Fibroblast of peridontal ligament (primary cell): ENCODE measurements at regions not wholly inside any gene's neighbourhood (a gene's known extent, or its start where the extent isn't known, plus 50 kb on each side); places are given as distances from the start of the nearest gene placed in this dataset.

Experiments
- DNase-seq: peaks from one replicate; pipeline ENCODE4 v3.0.0-alpha.2; 2010; ENCODE audit errors: extremely low read depth

- DNase-seq, result no peak
Measured at GRCh38 chr5:74258314-74258665, 382.2 kb downstream of the ENC1 start.

DNA sequence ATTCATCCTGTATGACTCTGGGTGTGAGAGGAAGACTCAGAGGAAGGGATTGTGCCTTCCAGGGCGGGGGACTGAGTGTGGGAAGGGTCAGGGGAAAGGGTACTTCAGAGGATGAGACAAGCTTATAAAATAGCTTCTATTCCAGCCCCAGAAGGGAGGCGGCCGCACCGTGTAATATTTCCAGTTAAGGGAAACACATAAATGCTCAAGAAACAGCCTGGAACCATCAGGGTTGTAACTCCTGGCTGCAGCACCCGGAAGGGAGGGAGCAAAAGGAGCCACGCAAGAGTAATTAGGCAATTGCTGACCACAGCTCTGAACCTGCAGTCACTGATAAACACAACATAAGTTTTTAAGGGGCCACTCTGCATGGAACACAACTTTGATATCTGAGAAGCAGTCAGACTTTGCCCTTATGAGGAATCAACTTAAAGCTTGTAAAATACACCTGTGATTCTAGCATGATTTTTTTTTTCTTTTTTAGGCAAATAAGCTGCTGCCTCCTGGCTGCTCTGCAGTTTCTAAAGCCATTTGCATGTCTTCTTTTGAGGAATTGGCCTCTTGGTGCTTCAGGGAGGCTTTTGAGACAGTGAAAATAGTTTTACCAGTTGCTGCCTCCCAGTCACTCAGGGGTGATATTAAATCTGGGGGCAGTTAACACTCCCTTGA, 382.7 kb downstream of the ENC1 start:
- DNase-seq, result peak; percentile 41

DNA sequence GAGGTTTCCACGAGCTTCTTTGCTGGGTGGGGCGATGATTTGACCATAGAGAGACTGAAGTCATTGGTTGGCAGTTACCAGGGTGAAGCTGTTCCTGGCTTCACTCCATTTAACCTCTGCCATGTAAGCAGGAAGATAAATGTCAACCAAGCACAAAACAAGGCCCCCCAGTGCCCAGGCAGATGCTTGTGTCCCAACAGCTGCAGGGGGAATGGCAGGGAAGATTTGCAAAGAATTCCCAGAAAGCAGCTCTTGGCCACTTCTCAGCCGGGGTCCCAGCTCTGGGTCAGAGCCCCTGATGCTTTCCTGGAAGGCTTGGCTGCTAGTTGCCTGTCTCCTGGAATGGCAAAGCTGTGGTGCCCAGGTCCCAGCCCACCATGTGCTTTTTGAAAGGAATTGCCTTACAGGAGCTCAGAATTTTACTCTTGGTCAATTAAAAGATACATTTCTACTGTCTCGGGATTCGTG, 383.4 kb downstream of the ENC1 start:
- no peak for DNase-seq

GRCh38 chr5:74255692-74256392, 384.7 kb downstream of the ENC1 start:
- DNase-seq, result no peak

DNA sequence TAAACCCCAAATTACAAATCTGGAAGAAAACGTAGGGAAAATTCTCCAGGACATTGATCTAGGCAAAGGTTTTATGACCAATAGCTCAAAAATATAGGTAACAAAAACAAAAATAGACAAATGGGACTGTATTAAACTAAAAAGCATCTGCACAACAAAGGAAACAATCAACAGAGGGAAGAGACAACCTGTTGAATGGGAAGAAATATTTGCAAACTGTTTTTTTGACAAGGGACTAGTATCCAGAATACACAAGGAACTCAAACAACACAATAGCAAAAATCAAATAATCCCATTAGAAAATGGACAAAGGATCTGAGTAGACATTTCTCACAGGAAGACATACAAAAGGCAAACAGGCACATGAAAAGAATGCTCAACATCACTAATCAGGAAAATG, 386.3 kb downstream of the ENC1 start:
- DNase-seq, result no peak

- DNase-seq, result no peak
Measured at GRCh38 chr5:74252044-74252443, 388.5 kb downstream of the ENC1 start.

DNA sequence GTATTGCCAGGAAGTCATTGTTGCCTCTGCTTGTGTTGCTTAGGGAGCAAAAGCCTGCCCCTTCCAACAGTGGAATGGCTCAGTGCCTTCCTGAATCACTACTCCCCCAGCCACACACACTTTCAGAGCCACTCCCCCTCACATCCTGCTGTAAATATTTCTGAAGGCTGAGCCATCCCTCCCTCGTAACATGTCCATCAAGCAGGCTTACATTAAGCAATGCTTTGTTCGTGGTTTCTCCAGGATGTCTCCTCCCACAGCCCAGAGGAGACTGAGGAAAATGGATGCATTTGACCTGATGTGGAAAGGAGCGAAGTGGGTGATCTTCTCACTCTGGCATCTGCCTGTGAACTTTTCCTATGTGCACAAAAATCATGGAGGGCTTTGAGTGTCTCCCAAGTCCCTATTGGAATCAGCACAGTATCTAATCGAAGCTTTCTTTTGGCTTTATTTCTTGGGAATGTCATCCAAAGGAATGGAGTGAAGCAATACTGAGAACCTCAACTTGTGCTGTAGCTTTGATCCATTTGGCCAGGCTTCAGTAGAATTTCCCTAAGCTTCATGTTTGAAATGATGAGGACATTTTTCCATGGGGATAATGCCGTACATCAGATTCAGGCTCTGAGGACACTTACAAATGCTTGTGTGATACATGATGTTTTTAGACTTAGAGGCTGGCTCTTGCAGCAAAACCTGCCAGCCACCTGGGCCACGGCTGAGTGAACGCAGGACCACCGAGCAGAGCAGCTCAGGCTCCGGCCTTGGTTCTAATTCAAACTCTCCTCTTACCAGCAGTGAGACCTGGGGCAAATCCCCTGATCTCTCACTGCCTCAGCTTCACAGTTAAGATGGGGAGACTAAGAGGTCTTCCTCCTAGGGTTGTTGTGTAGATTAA, 389.1 kb downstream of the ENC1 start:
- peak; percentile 94 for DNase-seq

- DNase-seq, result no peak
Measured at GRCh38 chr5:74250304-74251102, 390.0 kb downstream of the ENC1 start.

GRCh38 chr5:74248576-74248975, 392.0 kb downstream of the ENC1 start:
- DNase-seq, result no peak

DNA sequence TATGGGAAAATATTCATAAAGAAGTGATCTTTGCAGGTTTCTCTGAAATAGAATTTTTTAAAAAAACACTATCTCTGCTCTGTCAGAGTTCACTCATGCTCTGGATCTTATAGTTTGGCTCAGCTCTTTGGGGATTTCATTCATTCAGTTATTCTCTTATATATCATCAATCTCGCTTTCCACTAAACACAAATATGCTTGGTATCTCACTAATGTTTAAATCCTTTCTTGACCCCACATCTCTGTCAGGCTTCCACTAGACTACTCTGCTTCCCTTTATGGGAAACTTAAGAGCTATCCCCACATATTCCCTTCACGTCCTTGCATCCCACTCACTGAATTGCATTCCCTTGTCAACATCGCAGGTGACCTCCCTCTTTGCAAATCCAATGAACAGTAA, 396.1 kb downstream of the ENC1 start:
- no peak for DNase-seq

GRCh38 chr5:74243634-74244033, 396.9 kb downstream of the ENC1 start:
- peak; percentile 58 for DNase-seq

DNA sequence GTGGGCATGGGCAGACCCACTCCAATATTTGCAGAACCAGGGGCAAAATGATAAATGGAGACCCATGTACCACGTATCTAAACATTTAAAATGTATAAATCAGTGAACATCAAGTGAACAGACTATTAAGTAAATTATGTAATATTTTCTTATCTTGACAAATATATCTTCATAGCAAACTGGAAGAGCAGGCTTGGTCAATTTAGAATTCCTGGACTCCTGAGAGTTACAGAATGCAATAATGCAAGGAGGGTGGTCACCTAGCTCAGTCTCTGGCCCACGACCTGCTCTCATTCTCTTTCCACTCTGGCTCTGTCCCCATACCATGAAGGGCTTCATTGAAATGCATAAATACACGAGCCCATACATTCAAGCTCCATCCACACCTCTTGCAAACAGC, 398.0 kb downstream of the ENC1 start:
- no peak for DNase-seq

GRCh38 chr5:74241751-74242140, 398.8 kb downstream of the ENC1 start:
- DNase-seq, result no peak

- peak; percentile 30 for DNase-seq
Measured at GRCh38 chr5:74240783-74241750, 399.5 kb downstream of the ENC1 start.

GRCh38 chr5:74239261-74239660, 401.3 kb downstream of the ENC1 start:
- no peak for DNase-seq

DNA sequence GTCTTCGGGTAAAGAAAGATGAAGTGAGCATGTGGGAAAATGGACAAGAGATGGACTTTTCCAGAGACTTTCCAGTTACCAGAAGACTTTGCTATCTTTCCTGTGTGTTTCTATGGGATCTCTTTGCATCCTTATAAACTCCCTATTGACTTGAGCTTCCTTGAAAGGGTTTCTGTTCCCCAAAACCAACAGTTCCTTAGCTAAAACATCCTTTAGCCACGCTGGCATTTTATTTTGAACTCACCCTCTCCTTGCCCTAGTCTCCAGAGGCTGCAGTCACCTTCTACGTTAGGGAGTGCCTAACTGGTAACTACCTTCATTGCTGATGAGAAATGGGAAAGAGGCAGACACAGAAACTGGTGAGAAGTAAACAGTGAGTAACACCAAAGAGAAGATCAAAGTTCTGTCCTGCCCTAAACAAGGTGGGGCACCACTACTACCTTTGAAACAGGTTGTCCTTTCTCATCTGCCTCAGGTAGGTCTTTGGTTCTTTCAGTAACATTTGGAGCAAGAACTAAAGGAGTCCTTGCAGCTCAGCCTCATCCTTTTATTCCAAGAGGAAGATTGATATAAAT, 402.9 kb downstream of the ENC1 start:
- DNase-seq, result no peak

DNA sequence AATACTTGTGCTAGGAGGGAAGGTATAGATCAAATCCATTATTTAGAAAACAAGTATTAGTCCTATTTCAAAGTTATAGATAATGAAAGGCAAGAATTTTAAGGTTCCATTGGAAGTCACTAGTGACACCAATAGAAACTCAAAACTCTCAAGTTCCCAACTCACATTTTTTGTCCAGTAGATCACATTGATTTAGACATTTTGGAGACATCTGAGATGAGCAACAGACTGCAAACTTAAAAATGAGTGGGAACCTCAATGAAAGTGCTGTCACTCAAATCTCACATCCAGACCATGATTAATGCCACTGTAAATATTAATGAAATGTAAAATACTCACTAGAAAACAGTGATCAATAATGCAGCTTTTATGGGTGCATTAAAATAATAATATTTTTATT, 405.0 kb downstream of the ENC1 start:
- DNase-seq, result peak; percentile 5

DNA sequence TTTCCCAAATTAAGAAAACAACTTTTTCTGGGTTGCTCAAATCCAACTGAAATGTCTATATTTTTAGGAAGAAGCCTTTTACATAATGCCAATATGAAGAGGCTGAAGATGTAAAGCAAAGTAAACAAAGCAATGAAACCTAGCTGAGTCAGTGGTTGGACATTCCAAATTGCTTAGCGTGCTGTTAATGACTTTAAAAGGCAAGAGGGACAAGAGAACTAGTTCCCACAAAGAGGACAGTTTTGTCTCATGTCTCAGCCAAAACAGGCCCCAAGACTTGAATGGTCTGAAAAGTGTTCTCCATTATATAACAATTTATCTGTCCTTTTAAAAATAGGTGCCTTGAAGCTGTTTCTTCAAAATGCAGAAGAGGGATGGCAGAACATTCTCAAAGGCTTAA, 407.0 kb downstream of the ENC1 start:
- peak; percentile 69 for DNase-seq

DNA sequence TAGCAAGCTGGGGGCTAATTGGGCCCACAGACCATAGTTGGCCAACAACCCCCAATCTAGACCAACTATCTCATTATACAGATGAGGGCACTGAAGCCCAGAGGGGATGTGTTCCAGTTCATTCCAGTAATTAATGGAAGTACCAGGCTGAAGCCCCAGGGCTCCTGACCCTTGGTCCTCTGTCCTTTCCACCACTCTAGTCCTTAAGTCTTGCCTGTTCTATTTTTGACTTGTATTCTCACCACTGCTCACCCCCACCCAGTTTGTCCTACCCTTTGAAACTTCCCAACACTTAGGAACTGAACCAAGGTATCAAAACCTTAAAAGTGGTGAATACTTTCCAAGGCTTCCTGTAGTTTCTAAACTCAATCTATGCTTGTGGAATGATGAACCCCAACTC, 407.4 kb downstream of the ENC1 start:
- no peak for DNase-seq

GRCh38 chr5:74232276-74232675, 408.3 kb downstream of the ENC1 start:
- DNase-seq, result peak; percentile 87
